ENCODE measurements at regions not wholly inside any gene's neighbourhood (a gene's known extent, or its start where the extent isn't known, plus 50 kb on each side); places are given as distances from the start of the nearest gene placed in this dataset.

GRCh38 chrX:20363275-20363674 lies 96.6 kb upstream of the RPS6KA3 start:
- Histone ChIP-seq H3K9me3 (no peaks in the 10 kb centered on the region), H3K4me1 (no peaks in the 10 kb centered on the region), H3K27me3 (no peaks in the 10 kb centered on the region), H3K36me3 (ENCODE audit: low read depth, missing control alignments) (no peaks in the 10 kb centered on the region), H3K4me3 (no peak overlapping the region), H3K27ac (no peak overlapping the region)
- DNase-seq = no peak
- TF ChIP-seq CTCF (IDR thresholded peaks at IDR 0.05) (no peak), POLR2A (IDR thresholded peaks at IDR 0.05) (no peak)
- WGBS, 2 donors = 74 to 86% methylated on average over 5 of the region's 5 CpGs
- intact Hi-C loops (cut with DNase I; ENCODE audit: low total_unique reads) = no loop called here

DNA sequence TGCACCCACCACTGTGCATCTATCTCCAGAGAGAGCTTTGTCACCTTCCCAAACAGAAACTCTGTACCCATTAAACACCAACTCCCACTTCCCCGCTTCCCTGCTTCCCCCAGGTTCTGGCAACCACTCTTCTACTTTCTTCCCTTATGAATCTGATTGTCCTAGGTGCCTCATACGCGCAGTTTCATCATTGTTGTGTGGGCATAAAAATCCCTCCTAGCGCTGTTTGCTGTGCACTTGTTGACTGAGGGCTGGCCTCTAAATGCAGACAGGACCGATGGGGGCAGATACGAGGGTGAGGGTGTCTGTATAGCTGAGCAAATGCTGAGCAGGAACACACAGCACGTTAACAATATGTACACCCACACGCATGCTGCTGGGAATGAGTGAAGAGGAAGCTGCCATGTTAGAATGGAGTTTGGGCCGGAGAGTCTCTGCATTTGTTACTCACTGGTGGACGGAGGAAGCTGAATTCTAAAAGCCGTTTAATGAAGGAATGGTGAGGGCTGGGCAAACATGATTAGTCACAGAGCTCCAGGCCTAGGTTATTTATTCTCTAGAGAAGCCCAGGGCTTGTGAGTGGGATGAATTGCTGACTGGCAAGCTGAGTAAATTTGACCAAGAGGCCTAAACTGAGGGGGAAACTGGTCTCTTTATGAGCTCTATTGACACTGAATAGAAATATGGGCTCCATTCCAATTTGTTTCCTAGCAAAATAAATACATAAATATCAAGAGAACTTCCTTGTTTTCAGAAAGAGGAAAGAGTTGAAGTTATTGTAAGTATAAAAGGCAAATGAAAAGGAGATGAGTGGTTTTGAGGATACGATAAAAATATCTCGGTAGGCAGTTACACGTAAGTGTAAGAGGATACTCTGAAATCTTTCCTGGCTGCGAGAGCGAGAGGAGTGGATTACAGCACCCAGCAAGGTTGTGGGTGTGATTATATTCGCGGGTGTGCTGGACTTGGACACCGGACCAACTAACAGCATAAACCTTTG lies 95.9 kb upstream of the RPS6KA3 start:
- no peak for DNase-seq
- H3K27ac ChIP-seq = no peak overlapping the region
- no peaks in the 10 kb centered on the region for H3K4me1 ChIP-seq
- no peaks in the 10 kb centered on the region for H3K27me3 ChIP-seq
- intact Hi-C loops (cut with DNase I; ENCODE audit: low total_unique reads) = no loop called here
- no peak overlapping the region for H3K4me3 ChIP-seq
- WGBS, 2 donors = 51 to 63% methylated on average over 17 to 19 of the region's 19 CpGs
- no peaks in the 10 kb centered on the region for H3K9me3 ChIP-seq
- TF ChIP-seq CTCF (IDR thresholded peaks at IDR 0.05) (no peak), POLR2A (IDR thresholded peaks at IDR 0.05) (no peak)
- H3K36me3 ChIP-seq (ENCODE audit: low read depth, missing control alignments) = no peaks in the 10 kb centered on the region

- H3K9me3 ChIP-seq = no peaks in the 10 kb centered on the region
- no peak for DNase-seq
- no peaks in the 10 kb centered on the region for H3K27me3 ChIP-seq
- H3K36me3 ChIP-seq (ENCODE audit: low read depth, missing control alignments) = no peaks in the 10 kb centered on the region
- H3K27ac ChIP-seq = no peak overlapping the region
- 46 to 63% methylated on average over 4 of the region's 4 CpGs for WGBS, 2 donors
- H3K4me1 ChIP-seq = no peaks in the 10 kb centered on the region
- TF ChIP-seq POLR2A (IDR thresholded peaks at IDR 0.05) = no peak
- TF ChIP-seq CTCF (IDR thresholded peaks at IDR 0.05) = no peak
- no peak overlapping the region for H3K4me3 ChIP-seq
- intact Hi-C loops (cut with DNase I; ENCODE audit: low total_unique reads) = no loop called here
Measured at GRCh38 chrX:20361890-20362262, 95.2 kb upstream of the RPS6KA3 start.

- Histone ChIP-seq H3K36me3 (ENCODE audit: low read depth, missing control alignments) (no peaks in the 10 kb centered on the region), H3K9me3 (no peaks in the 10 kb centered on the region), H3K27me3 (no peaks in the 10 kb centered on the region), H3K4me3 (no peak overlapping the region), H3K4me1 (no peaks in the 10 kb centered on the region), H3K27ac (no peak overlapping the region)
- no peak for TF ChIP-seq CTCF (IDR thresholded peaks at IDR 0.05)
- no peak for TF ChIP-seq POLR2A (IDR thresholded peaks at IDR 0.05)
- intact Hi-C loops (cut with DNase I; ENCODE audit: low total_unique reads) = no loop called here
- 74 to 75% methylated on average over 8 of the region's 8 CpGs for WGBS, 2 donors
- DNase-seq = no peak
Measured at GRCh38 chrX:20361081-20361889, 94.6 kb upstream of the RPS6KA3 start.
